Liver (tissue), 8 donors: ENCODE measurements at regions not wholly inside any gene's neighbourhood (a gene's known extent, or its start where the extent isn't known, plus 50 kb on each side); places are given as distances from the start of the nearest gene placed in this dataset.

Source experiments
- DNase-seq: peaks from one replicate; pipeline ENCODE4 v3.0.0-alpha.2; 2017; ENCODE audit warnings: low spot score
- H3K27ac ChIP-seq, 2 donors: one replicate each; pipeline ENCODE4 v1.7.0; 2013; ENCODE audit warnings: inconsistent platforms in 2 of 2, low read length in 2 of 2, control low read depth in 1 of 2, low read depth in 1 of 2, mild to moderate bottlenecking in 1 of 2
- H3K27me3 ChIP-seq, 4 donors: one replicate each; pipeline versions ENCODE4 v1.6.1 to v1.7.0; 2013; ENCODE audit warnings: low read length in 3 of 4, inconsistent platforms in 1 of 4, mild to moderate bottlenecking in 1 of 4, moderate library complexity in 1 of 4; ENCODE audit not compliant: control insufficient read depth in 4 of 4, insufficient read depth in 4 of 4
- H3K36me3 ChIP-seq, 4 donors: one replicate each; pipeline versions ENCODE4 v1.6.1 to v1.7.0; 2013; ENCODE audit warnings: low read length in 3 of 4, mild to moderate bottlenecking in 3 of 4, low read depth in 1 of 4, moderate library complexity in 1 of 4; ENCODE audit not compliant: control insufficient read depth in 4 of 4, insufficient read depth in 3 of 4
- H3K4me1 ChIP-seq, 4 donors: one replicate each; pipeline versions ENCODE4 v1.6.1 to v1.7.0; 2013; ENCODE audit warnings: low read length in 3 of 4, mild to moderate bottlenecking in 3 of 4, moderate library complexity in 1 of 4; ENCODE audit not compliant: control insufficient read depth in 4 of 4, insufficient read depth in 4 of 4
- H3K4me3 ChIP-seq, 3 donors: one replicate each; pipeline versions ENCODE4 v1.6.1 to v1.7.0; 2013; ENCODE audit warnings: low read length in 3 of 3, control low read depth in 1 of 3, low read depth in 1 of 3, mild to moderate bottlenecking in 1 of 3
- H3K9ac ChIP-seq, 2 donors: one replicate each; pipeline ENCODE4 v1.7.0; 2013; ENCODE audit warnings: low read length in 2 of 2, mild to moderate bottlenecking in 2 of 2, moderate library complexity in 2 of 2, control low read depth in 1 of 2, low read depth in 1 of 2
- H3K9me3 ChIP-seq, 4 donors: one replicate each; pipeline versions ENCODE4 v1.6.1 to v1.7.0; 2013; ENCODE audit warnings: low read length in 3 of 4; ENCODE audit not compliant: control insufficient read depth in 4 of 4
- CTCF ChIP-seq: fragments of 150-350 bp; IDR thresholded peaks from 2 replicates; pipeline ENCODE4 v1.5.1; 2017; ENCODE audit warnings: improper control_type of control experiment, low read depth, low read length; ENCODE audit not compliant: missing input control
- EGR1 ChIP-seq, 2 donors: IDR thresholded peaks; 2 replicates each; pipeline ENCODE4 v1.6.1; 2016 to 2018; ENCODE audit warnings: antibody characterized with exemption in 2 of 2, low read depth in 2 of 2
- FOXA1 ChIP-seq: IDR thresholded peaks from 2 replicates; pipeline ENCODE4 v1.6.1; 2016; ENCODE audit warnings: antibody characterized with exemption
- FOXA2 ChIP-seq: IDR thresholded peaks from 2 replicates; pipeline ENCODE4 v1.6.1; 2016; ENCODE audit warnings: antibody characterized with exemption
- GABPA ChIP-seq, 2 donors: IDR thresholded peaks in 1 of 2; conservative IDR thresholded peaks in 1 of 2; 2 replicates each; pipeline ENCODE4 v1.6.1; 2016; ENCODE audit warnings: antibody characterized with exemption in 2 of 2, mild to moderate bottlenecking in 1 of 2, moderate library complexity in 1 of 2
- HNF4A ChIP-seq, 2 donors: conservative IDR thresholded peaks; 2 replicates each; pipeline ENCODE4 v1.6.1; 2016; ENCODE audit warnings: antibody characterized with exemption in 2 of 2, mild to moderate bottlenecking in 2 of 2
- HNF4G ChIP-seq: IDR thresholded peaks from 2 replicates; pipeline ENCODE4 v1.6.1; 2016; ENCODE audit warnings: antibody characterized with exemption
- JUND ChIP-seq, 2 donors: IDR thresholded peaks; 2 replicates each; pipeline ENCODE4 v1.6.1; 2016; ENCODE audit warnings: antibody characterized with exemption in 2 of 2
- MAX ChIP-seq: IDR thresholded peaks from 2 replicates; pipeline ENCODE4 v1.6.1; 2016; ENCODE audit warnings: antibody characterized with exemption
- NR2F2 ChIP-seq: IDR thresholded peaks from 2 replicates; pipeline ENCODE4 v1.6.1; 2016; ENCODE audit warnings: antibody characterized with exemption
- RAD21 ChIP-seq, 2 donors: IDR thresholded peaks; 2 replicates each; pipeline ENCODE4 v1.6.1; 2016; ENCODE audit warnings: antibody characterized with exemption in 2 of 2, mild to moderate bottlenecking in 2 of 2
- RXRA ChIP-seq, 2 donors: IDR thresholded peaks; 2 replicates each; pipeline ENCODE4 v1.6.1; 2017 to 2018; ENCODE audit warnings: antibody characterized with exemption in 2 of 2, mild to moderate bottlenecking in 1 of 2
- SP1 ChIP-seq: IDR thresholded peaks from 2 replicates; pipeline ENCODE4 v1.6.1; 2018; ENCODE audit warnings: antibody characterized with exemption, mild to moderate bottlenecking
- TAF1 ChIP-seq: conservative IDR thresholded peaks from 2 replicates; pipeline ENCODE4 v1.6.1; 2016; ENCODE audit warnings: antibody characterized with exemption, mild to moderate bottlenecking
- YY1 ChIP-seq: IDR thresholded peaks from 2 replicates; pipeline ENCODE4 v1.6.1; 2016; ENCODE audit warnings: antibody characterized with exemption, mild to moderate bottlenecking
- WGBS: extraction: QIAGEN DNeasy Blood & Tissue Kit; methylation state at CpG from one replicate; pipeline ENCODE4 v1.1.7; 2013; 5-methylcytosine and 5-hydroxymethylcytosine counted together
- TF ChIP-seq, protein P1 (sequence below): IDR thresholded peaks from 2 replicates; pipeline ENCODE4 v1.6.1; 2016; ENCODE audit warnings: antibody characterized with exemption, mild to moderate bottlenecking
- TF ChIP-seq, protein P2 (sequence below): IDR thresholded peaks from 2 replicates; pipeline ENCODE4 v1.6.1; 2016; ENCODE audit warnings: antibody characterized with exemption
- TF ChIP-seq, protein P3 (sequence below): IDR thresholded peaks from 2 replicates; pipeline ENCODE4 v1.6.1; 2016; ENCODE audit warnings: antibody characterized with exemption
- donor health status: healthy.
- donor health status: healthy.
- donor health status: healthy.
- donor health status: healthy.
- donor health status: healthy.

DNA sequence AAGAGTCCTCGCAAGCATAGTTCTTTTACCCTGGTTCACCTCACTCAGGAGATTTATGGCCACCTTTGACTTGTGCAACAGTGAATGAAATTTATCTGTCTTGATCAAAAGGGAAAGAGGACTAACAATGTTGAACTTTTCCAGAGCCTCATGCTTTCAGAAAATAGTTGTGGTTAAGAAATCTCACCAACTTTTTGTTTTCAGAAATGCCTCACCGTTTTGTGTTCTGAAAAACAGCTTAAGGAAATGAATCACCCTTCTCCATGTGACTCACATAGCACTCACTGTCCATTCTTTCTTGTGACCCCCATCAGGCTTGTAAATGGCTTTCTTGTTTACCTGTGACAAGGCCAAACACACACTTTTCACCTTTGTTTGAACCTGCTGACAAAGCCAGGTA lies 148.6 kb upstream of the FAM3C start:
- Histone ChIP-seq H3K36me3 (no peaks in the 10 kb centered on the region), H3K27me3 (no peaks in the 10 kb centered on the region), H3K9me3 (no peaks in the 10 kb centered on the region), H3K27ac (no peak overlapping the region), H3K4me1 (peaks cover 0 to 3% (median 0%) of the 10 kb centered on the region in 4 donors), H3K9ac (no peak overlapping the region), H3K4me3 (no peak overlapping the region)
- no peak for TF ChIP-seq TAF1
- TF ChIP-seq SP1 = no peak
- TF ChIP-seq GABPA (IDR thresholded peaks at IDR 0.05 in 1 of 2, conservative IDR thresholded peaks at IDR 0.05 in 1 of 2) = no peak
- TF ChIP-seq RXRA (IDR thresholded peaks at IDR 0.05) = no peak
- TF ChIP-seq HNF4G = no peak
- TF ChIP-seq JUND (IDR thresholded peaks at IDR 0.05) = no peak
- TF ChIP-seq HNF4A (conservative IDR thresholded peaks at IDR 0.05) = no peak
- no peak for TF ChIP-seq EGR1 (IDR thresholded peaks at IDR 0.05; ENCODE audit: low read depth in 2 of 2)
- TF ChIP-seq, protein P1, sequence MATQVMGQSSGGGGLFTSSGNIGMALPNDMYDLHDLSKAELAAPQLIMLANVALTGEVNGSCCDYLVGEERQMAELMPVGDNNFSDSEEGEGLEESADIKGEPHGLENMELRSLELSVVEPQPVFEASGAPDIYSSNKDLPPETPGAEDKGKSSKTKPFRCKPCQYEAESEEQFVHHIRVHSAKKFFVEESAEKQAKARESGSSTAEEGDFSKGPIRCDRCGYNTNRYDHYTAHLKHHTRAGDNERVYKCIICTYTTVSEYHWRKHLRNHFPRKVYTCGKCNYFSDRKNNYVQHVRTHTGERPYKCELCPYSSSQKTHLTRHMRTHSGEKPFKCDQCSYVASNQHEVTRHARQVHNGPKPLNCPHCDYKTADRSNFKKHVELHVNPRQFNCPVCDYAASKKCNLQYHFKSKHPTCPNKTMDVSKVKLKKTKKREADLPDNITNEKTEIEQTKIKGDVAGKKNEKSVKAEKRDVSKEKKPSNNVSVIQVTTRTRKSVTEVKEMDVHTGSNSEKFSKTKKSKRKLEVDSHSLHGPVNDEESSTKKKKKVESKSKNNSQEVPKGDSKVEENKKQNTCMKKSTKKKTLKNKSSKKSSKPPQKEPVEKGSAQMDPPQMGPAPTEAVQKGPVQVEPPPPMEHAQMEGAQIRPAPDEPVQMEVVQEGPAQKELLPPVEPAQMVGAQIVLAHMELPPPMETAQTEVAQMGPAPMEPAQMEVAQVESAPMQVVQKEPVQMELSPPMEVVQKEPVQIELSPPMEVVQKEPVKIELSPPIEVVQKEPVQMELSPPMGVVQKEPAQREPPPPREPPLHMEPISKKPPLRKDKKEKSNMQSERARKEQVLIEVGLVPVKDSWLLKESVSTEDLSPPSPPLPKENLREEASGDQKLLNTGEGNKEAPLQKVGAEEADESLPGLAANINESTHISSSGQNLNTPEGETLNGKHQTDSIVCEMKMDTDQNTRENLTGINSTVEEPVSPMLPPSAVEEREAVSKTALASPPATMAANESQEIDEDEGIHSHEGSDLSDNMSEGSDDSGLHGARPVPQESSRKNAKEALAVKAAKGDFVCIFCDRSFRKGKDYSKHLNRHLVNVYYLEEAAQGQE = no peak
- TF ChIP-seq, protein P2, sequence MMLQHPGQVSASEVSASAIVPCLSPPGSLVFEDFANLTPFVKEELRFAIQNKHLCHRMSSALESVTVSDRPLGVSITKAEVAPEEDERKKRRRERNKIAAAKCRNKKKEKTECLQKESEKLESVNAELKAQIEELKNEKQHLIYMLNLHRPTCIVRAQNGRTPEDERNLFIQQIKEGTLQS = no peak
- TF ChIP-seq, protein P3, sequence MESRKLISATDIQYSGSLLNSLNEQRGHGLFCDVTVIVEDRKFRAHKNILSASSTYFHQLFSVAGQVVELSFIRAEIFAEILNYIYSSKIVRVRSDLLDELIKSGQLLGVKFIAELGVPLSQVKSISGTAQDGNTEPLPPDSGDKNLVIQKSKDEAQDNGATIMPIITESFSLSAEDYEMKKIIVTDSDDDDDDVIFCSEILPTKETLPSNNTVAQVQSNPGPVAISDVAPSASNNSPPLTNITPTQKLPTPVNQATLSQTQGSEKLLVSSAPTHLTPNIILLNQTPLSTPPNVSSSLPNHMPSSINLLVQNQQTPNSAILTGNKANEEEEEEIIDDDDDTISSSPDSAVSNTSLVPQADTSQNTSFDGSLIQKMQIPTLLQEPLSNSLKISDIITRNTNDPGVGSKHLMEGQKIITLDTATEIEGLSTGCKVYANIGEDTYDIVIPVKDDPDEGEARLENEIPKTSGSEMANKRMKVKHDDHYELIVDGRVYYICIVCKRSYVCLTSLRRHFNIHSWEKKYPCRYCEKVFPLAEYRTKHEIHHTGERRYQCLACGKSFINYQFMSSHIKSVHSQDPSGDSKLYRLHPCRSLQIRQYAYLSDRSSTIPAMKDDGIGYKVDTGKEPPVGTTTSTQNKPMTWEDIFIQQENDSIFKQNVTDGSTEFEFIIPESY = no peak
- no peak for TF ChIP-seq MAX
- TF ChIP-seq RAD21 (IDR thresholded peaks at IDR 0.05) = no peak
- TF ChIP-seq YY1 = no peak
- TF ChIP-seq FOXA1 = no peak
- 81% methylated on average over 2 of the region's 2 CpGs for WGBS
- DNase-seq = no peak

GRCh38 chr7:121544238-121544637 lies 148.1 kb upstream of the FAM3C start:
- no peak overlapping the region for H3K27ac ChIP-seq
- H3K4me3 ChIP-seq = no peak overlapping the region
- H3K9ac ChIP-seq = no peak overlapping the region
- H3K36me3 ChIP-seq = no peaks in the 10 kb centered on the region
- H3K27me3 ChIP-seq = no peaks in the 10 kb centered on the region
- WGBS = 89% methylated on average over 1 of the region's 1 CpG
- DNase-seq = no peak
- peaks cover 0 to 3% (median 0%) of the 10 kb centered on the region in 4 donors for H3K4me1 ChIP-seq
- H3K9me3 ChIP-seq = no peaks in the 10 kb centered on the region
- no peak for TF ChIP-seq YY1
- TF ChIP-seq, protein P1 = no peak
- no peak for TF ChIP-seq MAX
- no peak for TF ChIP-seq RXRA (IDR thresholded peaks at IDR 0.05)
- TF ChIP-seq SP1 = no peak
- TF ChIP-seq NR2F2 = no peak
- no peak for TF ChIP-seq FOXA2
- TF ChIP-seq JUND (IDR thresholded peaks at IDR 0.05) = no peak
- TF ChIP-seq EGR1 (IDR thresholded peaks at IDR 0.05; ENCODE audit: low read depth in 2 of 2) = no peak
- TF ChIP-seq FOXA1 = no peak
- no peak for TF ChIP-seq TAF1
- no peak for TF ChIP-seq CTCF
- TF ChIP-seq, protein P2 = no peak
- no peak for TF ChIP-seq HNF4A (conservative IDR thresholded peaks at IDR 0.05)
- TF ChIP-seq HNF4G = no peak
